Heart right ventricle (tissue), 16 donors: ENCODE measurements at regions not wholly inside any gene's neighbourhood (a gene's known extent, or its start where the extent isn't known, plus 50 kb on each side); places are given as distances from the start of the nearest gene placed in this dataset.

Source experiments
- ATAC-seq, 8 donors: fragments of 200-7000 bp; cut with Tn5 transposase; one replicate each; pipeline ENCODE4 v1.9.1; 2020; ENCODE audit warnings: mild to moderate bottlenecking in 8 of 8, moderate library complexity in 8 of 8, moderate number of reproducible peaks in 1 of 8
- DNase-seq, 2 donors: peaks; one replicate each; pipeline ENCODE4 v3.0.0-alpha.2; 2020
- H3K27ac ChIP-seq, 10 donors: fragments of 200-600 bp; sonication (generic) in 2 of 10; one replicate each; pipeline versions ENCODE4 v1.5.0 to v1.8.0; 2020 to 2022; ENCODE audit warnings: mild to moderate bottlenecking in 3 of 10
- H3K27me3 ChIP-seq, 7 donors: fragments of 200-600 bp; one replicate each; pipeline ENCODE4 v1.8.0; 2021 to 2022; ENCODE audit warnings: mild to moderate bottlenecking in 2 of 7
- H3K36me3 ChIP-seq, 9 donors: fragments of 200-600 bp; sonication (generic) in 1 of 9; one replicate each; pipeline versions ENCODE4 v1.5.0 to v1.8.0; 2020 to 2022; ENCODE audit warnings: mild to moderate bottlenecking in 2 of 9
- H3K4me1 ChIP-seq, 9 donors: fragments of 200-600 bp; sonication (generic) in 1 of 9; one replicate each; pipeline versions ENCODE4 v1.5.0 to v1.8.0; 2020 to 2022; ENCODE audit warnings: mild to moderate bottlenecking in 4 of 9
- H3K4me3 ChIP-seq, 10 donors: fragments of 200-600 bp; sonication (generic) in 2 of 10; one replicate each; pipeline versions ENCODE4 v1.5.0 to v1.8.0; 2020 to 2022; ENCODE audit warnings: mild to moderate bottlenecking in 7 of 10, moderate library complexity in 2 of 10
- H3K9me3 ChIP-seq, 11 donors: fragments of 200-600 bp in 10 of 11; sonication (generic) in 2 of 11; one replicate each; pipeline versions ENCODE4 v1.5.0 to v1.8.0; 2013 to 2022; ENCODE audit warnings: mild to moderate bottlenecking in 2 of 11, control low read depth in 1 of 11, moderate library complexity in 1 of 11
- WGBS, 2 donors: extraction: QIAGEN DNeasy Blood & Tissue Kit; methylation state at CpG; one replicate each; pipeline ENCODE4 v1.1.7; 2013; ENCODE audit warnings: inconsistent platforms in 1 of 2; 5-methylcytosine and 5-hydroxymethylcytosine counted together
- intact Hi-C, 10 donors: fragments of 100-400 bp; cut with DNase I; formaldehyde crosslinking; loops; one replicate each; pipeline versions ENCODE4 v1.11.1 to v1.14.2; 2022
- TF ChIP-seq, protein P1 (sequence below), 9 donors: fragments of 200-600 bp; sonication (generic) in 2 of 9; IDR thresholded peaks; one replicate each; pipeline versions ENCODE4 v1.5.0 to v1.8.0; 2021 to 2022; ENCODE audit warnings: antibody characterized with exemption in 9 of 9, mild to moderate bottlenecking in 5 of 9, moderate library complexity in 1 of 9
- donor health status: Arrhythmogenic right ventricular cardiomyopathy.
- donor health status: ischemic (EF 13 %, LVEDD 7.1; RV severe dilation, severe dysfunction).
- donor health status: healthy with polysubstance abuse.
- donor health status: DM: no; HTN: yes; CAD: no.
- donor health status: DM: no; HTN: no; CAD: no.
- donor health status: ischemic (EF 25% LVEDD 6.9; RV normal size, moderate dysfunction).
- donor health status: ischemic (EF 25% LVEDD 5.7; RV mildly dilated, moderate dysfunction).
- donor health status: healthy.
- donor health status: DM: yes; HTN: yes; CAD: no.
- donor health status: Ischemic cardiomyopathy.
- donor health status: ischemic (EF 35%, LVEDD 5.7; RV mildly dilated, moderate dysfunction).
- donor health status: nonischemic (EF 11% LVEDD 7.7; RV severe dilation, severe dysfunction).
- donor health status: DM: yes; HTN: yes; CAD: no.
- donor health status: PGD.
- donor health status: ischemic (EF 29% LVEDD 5.4; RV normal size, mild dysfunction).
- donor health status: nonischemic (EF 23%, LVEDD 6.1; RV moderate dilation, normal function).

- ATAC-seq = no peak
- Histone ChIP-seq H3K4me1 (no peaks in the 10 kb centered on the region), H3K36me3 (no peaks in the 10 kb centered on the region), H3K27me3 (no peaks in the 10 kb centered on the region), H3K4me3 (no peak overlapping the region), H3K27ac (no peak overlapping the region), H3K9me3 (no peaks in the 10 kb centered on the region)
- TF ChIP-seq, protein P1, sequence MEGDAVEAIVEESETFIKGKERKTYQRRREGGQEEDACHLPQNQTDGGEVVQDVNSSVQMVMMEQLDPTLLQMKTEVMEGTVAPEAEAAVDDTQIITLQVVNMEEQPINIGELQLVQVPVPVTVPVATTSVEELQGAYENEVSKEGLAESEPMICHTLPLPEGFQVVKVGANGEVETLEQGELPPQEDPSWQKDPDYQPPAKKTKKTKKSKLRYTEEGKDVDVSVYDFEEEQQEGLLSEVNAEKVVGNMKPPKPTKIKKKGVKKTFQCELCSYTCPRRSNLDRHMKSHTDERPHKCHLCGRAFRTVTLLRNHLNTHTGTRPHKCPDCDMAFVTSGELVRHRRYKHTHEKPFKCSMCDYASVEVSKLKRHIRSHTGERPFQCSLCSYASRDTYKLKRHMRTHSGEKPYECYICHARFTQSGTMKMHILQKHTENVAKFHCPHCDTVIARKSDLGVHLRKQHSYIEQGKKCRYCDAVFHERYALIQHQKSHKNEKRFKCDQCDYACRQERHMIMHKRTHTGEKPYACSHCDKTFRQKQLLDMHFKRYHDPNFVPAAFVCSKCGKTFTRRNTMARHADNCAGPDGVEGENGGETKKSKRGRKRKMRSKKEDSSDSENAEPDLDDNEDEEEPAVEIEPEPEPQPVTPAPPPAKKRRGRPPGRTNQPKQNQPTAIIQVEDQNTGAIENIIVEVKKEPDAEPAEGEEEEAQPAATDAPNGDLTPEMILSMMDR (IDR thresholded peaks at IDR 0.05) = no peak
- no peak for DNase-seq
- 68 to 73% methylated on average over 8 of the region's 8 CpGs for WGBS, 2 donors
- intact Hi-C loops = no loop called here
These were observed 497.1 kb upstream of the KLHL29 start for GRCh38 chr2:22887845-22888244.

DNA sequence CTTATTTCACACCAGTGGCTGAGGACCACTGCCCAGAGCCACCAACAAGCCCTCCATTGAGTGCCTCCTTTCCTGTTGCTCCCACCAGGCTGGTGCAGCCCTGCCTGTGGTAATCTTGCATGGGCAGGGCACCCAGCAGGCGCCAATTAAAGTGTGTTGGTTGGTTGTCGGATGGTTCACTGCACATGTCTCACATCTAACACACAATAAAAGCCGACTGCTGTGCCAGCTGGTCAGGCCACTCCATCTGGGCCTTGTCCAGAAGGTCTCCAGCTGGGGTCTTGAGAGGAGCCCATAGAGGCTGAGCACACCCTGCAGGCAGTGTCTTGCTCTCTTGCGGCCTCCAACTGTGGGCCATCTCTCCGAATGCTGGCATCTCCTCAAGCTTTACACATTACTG is 494.8 kb upstream of the KLHL29 start:
- no peak for DNase-seq
- 87 to 88% methylated on average over 5 of the region's 5 CpGs for WGBS, 2 donors

GRCh38 chr2:22893761-22894517 is 491.0 kb upstream of the KLHL29 start:
- TF ChIP-seq, protein P1 (IDR thresholded peaks at IDR 0.05) = no peak
- Histone ChIP-seq H3K9me3 (no peaks in the 10 kb centered on the region), H3K27ac (no peak overlapping the region), H3K27me3 (no peaks in the 10 kb centered on the region), H3K4me3 (no peak overlapping the region), H3K4me1 (no peaks in the 10 kb centered on the region), H3K36me3 (no peaks in the 10 kb centered on the region)
- no peak for DNase-seq
- ATAC-seq = no peak
- intact Hi-C loops = no loop called here
- WGBS, 2 donors = 82 to 85% methylated on average over 13 of the region's 13 CpGs

More for the DNA sequence above, 494.8 kb upstream of the KLHL29 start:
- Histone ChIP-seq H3K36me3 (no peaks in the 10 kb centered on the region), H3K4me1 (no peaks in the 10 kb centered on the region), H3K27me3 (no peaks in the 10 kb centered on the region), H3K9me3 (no peaks in the 10 kb centered on the region), H3K27ac (no peak overlapping the region), H3K4me3 (no peak overlapping the region)
- intact Hi-C loops = no loop called here
- TF ChIP-seq, protein P1 (IDR thresholded peaks at IDR 0.05) = no peak
- no peak for ATAC-seq

DNA sequence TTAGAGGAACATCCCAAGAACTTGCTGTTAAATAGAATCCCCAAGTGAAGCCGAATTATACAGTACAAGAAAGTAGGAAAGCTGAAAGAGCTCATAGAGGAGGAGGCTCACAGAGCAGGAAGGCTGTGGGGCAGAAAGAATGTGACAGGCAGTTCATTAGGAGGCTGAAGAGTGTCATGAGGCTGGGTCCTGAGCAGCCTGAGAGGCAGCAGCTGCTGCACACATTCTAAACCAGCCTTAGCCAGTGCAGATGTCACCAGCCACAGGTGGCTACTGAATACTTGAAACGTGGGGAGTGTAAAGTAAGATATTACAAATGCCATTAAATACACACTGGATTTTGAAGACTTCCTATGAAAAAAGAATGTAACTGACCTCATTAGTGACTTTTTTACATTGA is 490.2 kb upstream of the KLHL29 start:
- Histone ChIP-seq H3K36me3 (no peaks in the 10 kb centered on the region), H3K4me3 (no peak overlapping the region), H3K27me3 (peaks cover 0 to 2% (median 0%) of the 10 kb centered on the region in 7 donors), H3K4me1 (no peaks in the 10 kb centered on the region), H3K9me3 (no peaks in the 10 kb centered on the region), H3K27ac (no peak overlapping the region)
- WGBS, 2 donors = 35 to 41% methylated on average over 2 of the region's 2 CpGs
- TF ChIP-seq, protein P1 (IDR thresholded peaks at IDR 0.05) = no peak
- no peak for ATAC-seq
- no peak for DNase-seq
- intact Hi-C loops = no loop called here
